Prostate gland (tissue), 2 donors: ENCODE measurements at regions not wholly inside any gene's neighbourhood (a gene's known extent, or its start where the extent isn't known, plus 50 kb on each side); places are given as distances from the start of the nearest gene placed in this dataset.

ENCODE experiments used
- POLR2A ChIP-seq: fragments of 450-650 bp; IDR thresholded peaks from one replicate; pipeline ENCODE4 v1.6.1; 2016; ENCODE audit warnings: antibody characterized with exemption, mild to moderate bottlenecking
- POLR2AphosphoS5 ChIP-seq: sonication (generic); formaldehyde crosslinking; IDR thresholded peaks from one replicate; pipeline ENCODE4 v1.6.1; 2017; ENCODE audit warnings: antibody characterized with exemption
- TF ChIP-seq, protein P1 (sequence below), 4 experiments: fragments of 200-600 bp in 2 of 4; fragments of 450-650 bp in 2 of 4; sonication (generic) in 2 of 4; IDR thresholded peaks; 1 replicate in 3 of 4; 2 replicates in 1 of 4; pipeline ENCODE4 v1.5.1; 2016 to 2019; ENCODE audit warnings: antibody characterized with exemption in 4 of 4, mild to moderate bottlenecking in 2 of 4, moderate library complexity in 2 of 4

DNA sequence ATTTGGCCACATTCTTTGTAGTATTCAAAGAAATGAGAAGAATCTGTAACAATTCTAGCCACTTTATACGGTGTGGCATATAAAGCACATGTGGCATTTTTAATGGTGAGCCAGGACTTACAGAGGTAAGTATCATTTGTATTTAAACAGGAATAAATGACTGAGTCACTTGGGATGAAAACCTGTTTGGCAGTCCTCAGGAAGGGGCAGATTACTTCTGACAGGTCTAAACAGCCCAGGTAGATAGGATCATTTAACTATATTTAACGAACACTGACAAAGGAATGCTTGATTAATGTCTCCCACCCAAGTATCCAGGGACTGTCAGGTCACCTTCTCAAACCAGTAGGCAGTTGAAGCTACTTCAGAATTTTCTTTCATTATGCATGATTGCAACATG lies 241.5 kb upstream of the SATB1 start:
- TF ChIP-seq, protein P1, sequence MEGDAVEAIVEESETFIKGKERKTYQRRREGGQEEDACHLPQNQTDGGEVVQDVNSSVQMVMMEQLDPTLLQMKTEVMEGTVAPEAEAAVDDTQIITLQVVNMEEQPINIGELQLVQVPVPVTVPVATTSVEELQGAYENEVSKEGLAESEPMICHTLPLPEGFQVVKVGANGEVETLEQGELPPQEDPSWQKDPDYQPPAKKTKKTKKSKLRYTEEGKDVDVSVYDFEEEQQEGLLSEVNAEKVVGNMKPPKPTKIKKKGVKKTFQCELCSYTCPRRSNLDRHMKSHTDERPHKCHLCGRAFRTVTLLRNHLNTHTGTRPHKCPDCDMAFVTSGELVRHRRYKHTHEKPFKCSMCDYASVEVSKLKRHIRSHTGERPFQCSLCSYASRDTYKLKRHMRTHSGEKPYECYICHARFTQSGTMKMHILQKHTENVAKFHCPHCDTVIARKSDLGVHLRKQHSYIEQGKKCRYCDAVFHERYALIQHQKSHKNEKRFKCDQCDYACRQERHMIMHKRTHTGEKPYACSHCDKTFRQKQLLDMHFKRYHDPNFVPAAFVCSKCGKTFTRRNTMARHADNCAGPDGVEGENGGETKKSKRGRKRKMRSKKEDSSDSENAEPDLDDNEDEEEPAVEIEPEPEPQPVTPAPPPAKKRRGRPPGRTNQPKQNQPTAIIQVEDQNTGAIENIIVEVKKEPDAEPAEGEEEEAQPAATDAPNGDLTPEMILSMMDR (IDR thresholded peaks at IDR 0.05), result no peak
- no peak for TF ChIP-seq POLR2A
- TF ChIP-seq POLR2AphosphoS5, result no peak
